ENCODE measurements at regions not wholly inside any gene's neighbourhood (a gene's known extent, or its start where the extent isn't known, plus 50 kb on each side); places are given as distances from the start of the nearest gene placed in this dataset.

- DNase-seq (ENCODE audit: extremely low spot score) = no peak
- POLR2A ChIA-PET = no interaction called here
- TF ChIP-seq, protein P1, sequence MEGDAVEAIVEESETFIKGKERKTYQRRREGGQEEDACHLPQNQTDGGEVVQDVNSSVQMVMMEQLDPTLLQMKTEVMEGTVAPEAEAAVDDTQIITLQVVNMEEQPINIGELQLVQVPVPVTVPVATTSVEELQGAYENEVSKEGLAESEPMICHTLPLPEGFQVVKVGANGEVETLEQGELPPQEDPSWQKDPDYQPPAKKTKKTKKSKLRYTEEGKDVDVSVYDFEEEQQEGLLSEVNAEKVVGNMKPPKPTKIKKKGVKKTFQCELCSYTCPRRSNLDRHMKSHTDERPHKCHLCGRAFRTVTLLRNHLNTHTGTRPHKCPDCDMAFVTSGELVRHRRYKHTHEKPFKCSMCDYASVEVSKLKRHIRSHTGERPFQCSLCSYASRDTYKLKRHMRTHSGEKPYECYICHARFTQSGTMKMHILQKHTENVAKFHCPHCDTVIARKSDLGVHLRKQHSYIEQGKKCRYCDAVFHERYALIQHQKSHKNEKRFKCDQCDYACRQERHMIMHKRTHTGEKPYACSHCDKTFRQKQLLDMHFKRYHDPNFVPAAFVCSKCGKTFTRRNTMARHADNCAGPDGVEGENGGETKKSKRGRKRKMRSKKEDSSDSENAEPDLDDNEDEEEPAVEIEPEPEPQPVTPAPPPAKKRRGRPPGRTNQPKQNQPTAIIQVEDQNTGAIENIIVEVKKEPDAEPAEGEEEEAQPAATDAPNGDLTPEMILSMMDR (IDR thresholded peaks at IDR 0.05; ENCODE audit: control extremely low read depth, extremely low read depth, low read depth, missing control alignments) = no peak
- CTCF ChIA-PET = interaction anchor here (1.4 to 2.1 kb wide), 2 partner anchors 11 to 23 kb away, joined by 3 to 5 read pairs; no protein-coding TSS in a partner anchor
Observed at GRCh38 chr3:116929505-116930222, 220.1 kb downstream of the TUSC7 start.

- CTCF ChIA-PET = interaction anchor here (1.1 to 1.4 kb wide), 2 partner anchors 10 to 21 kb away, joined by 3 read pairs; no protein-coding TSS in a partner anchor
- no peak for DNase-seq (ENCODE audit: extremely low spot score)
- POLR2A ChIA-PET = no interaction called here
Observed at GRCh38 chr3:116930786-116931185, 221.2 kb downstream of the TUSC7 start.

DNA sequence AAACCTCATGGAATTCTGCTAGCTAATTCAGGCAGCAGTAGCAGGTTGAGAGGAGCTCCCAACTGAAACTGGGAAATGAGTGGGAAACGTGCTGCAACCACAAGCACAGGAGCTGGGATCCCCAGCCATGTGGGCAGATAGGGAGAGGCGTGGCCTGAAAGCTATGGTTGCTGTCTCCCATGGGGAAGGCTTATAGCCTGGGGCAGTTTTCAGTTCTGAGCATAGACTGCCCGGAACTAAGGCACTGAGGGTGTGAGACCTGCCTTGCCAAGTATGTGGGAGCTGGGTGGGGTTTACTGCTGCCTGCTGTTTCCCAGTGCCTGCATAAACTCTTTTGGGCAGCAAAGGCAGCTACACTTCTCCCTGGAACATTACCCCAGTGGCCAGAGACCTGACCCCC, 229.5 kb downstream of the TUSC7 start:
- ChIA-PET CTCF (interaction anchor here (1.7 kb wide), 1 partner anchor 21 kb away, joined by 5 read pairs; no protein-coding TSS in a partner anchor), POLR2A (no interaction called here)
- TF ChIP-seq, protein P1 (IDR thresholded peaks at IDR 0.05; ENCODE audit: control extremely low read depth, extremely low read depth, low read depth, missing control alignments) = no peak
- DNase-seq (ENCODE audit: extremely low spot score) = no peak

More at GRCh38 chr3:116930786-116931185, 221.2 kb downstream of the TUSC7 start:
- TF ChIP-seq, protein P1 (IDR thresholded peaks at IDR 0.05; ENCODE audit: control extremely low read depth, extremely low read depth, low read depth, missing control alignments) = no peak

DNA sequence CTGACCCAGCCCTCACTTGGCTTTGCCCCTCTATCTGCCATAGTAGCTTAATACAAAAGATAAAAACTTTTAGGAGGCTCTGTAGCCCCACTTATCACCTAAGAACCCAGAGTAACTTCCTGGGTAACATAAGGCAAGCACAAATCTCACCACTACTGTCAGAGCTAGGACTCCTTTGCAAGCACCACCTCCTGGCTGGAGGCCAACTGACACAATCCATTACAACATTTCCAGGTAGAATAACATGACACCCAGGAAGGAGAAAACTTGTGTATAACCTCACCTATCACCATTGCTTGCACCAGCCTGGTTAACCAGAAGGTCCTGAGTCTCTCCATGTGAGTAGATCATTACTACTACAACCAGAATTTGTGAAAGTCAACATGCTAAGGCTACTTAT, 230.0 kb downstream of the TUSC7 start:
- TF ChIP-seq, protein P1 (IDR thresholded peaks at IDR 0.05; ENCODE audit: control extremely low read depth, extremely low read depth, low read depth, missing control alignments) = no peak
- POLR2A ChIA-PET = no interaction called here
- CTCF ChIA-PET = interaction anchor here (1.7 kb wide), 1 partner anchor 21 kb away, joined by 5 read pairs; no protein-coding TSS in a partner anchor
- DNase-seq (ENCODE audit: extremely low spot score) = no peak

DNA sequence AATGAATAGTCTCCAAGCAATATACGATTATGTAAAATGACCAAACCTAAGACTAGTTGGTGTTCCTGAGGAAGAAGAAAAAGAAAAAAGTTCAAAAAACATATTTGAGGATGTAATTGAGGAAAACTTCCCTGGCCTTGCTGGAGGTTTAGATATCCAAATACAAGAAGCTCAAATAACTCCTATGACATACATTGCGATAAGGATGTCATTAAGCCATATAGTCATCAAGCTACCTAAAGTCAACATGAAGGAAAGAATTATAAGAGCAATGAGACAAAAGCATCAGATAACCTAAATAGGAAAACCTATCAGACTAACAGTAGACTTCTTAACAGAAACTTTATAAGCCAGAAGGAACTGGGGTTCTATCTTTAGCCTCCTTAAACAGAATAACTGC, 231.1 kb downstream of the TUSC7 start:
- CTCF ChIA-PET = interaction anchor here (0.7 to 0.9 kb wide), 2 partner anchors 11 to 17 kb away, joined by 3 to 4 read pairs; no protein-coding TSS in a partner anchor
- TF ChIP-seq, protein P1 (IDR thresholded peaks at IDR 0.05; ENCODE audit: control extremely low read depth, extremely low read depth, low read depth, missing control alignments) = no peak
- POLR2A ChIA-PET = no interaction called here
- no peak for DNase-seq (ENCODE audit: extremely low spot score)

GRCh38 chr3:116946376-116946775, 236.8 kb downstream of the TUSC7 start:
- ChIA-PET CTCF (no interaction called here), POLR2A (no interaction called here)
- TF ChIP-seq, protein P1 (IDR thresholded peaks at IDR 0.05; ENCODE audit: control extremely low read depth, extremely low read depth, low read depth, missing control alignments) = no peak
- no peak for DNase-seq (ENCODE audit: extremely low spot score)
